ENCODE measurements at regions not wholly inside any gene's neighbourhood (a gene's known extent, or its start where the extent isn't known, plus 50 kb on each side); places are given as distances from the start of the nearest gene placed in this dataset.

DNA sequence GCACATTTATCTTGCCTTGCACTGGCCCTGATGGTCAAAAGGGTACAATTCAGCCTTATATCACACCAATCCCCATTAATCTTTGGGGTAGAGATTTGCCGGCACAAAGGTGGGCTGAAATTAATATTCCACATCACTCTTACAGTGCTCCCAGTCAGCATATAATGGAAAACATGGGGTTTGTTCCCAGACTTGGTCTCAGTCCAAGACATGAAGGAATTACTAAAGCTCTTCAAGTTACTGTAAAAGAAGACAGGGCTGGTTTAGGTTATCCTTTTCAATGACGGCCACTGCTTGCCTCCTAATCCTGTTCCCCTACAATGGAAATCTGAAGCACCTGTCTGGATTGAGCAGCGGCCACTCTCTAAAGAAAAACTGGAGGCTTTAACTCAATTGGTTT, 160.7 kb downstream of the IER5 start:
- H3K9me2 ChIP-seq (replicated peaks; ENCODE audit: insufficient read depth, low read length), result no peaks in the 10 kb centered on the region
- no peaks in the 10 kb centered on the region for H3K79me2 ChIP-seq (ENCODE audit: low read length)
- H3F3A ChIP-seq (ENCODE audit: insufficient read depth, low read length), result no peaks in the 10 kb centered on the region
- H3K4me3 ChIP-seq (ENCODE audit: low read length), result no peak overlapping the region
- no peaks in the 10 kb centered on the region for H3K4me1 ChIP-seq (ENCODE audit: low read length)
- no peak overlapping the region for H3K9ac ChIP-seq (ENCODE audit: low read length)
- H3K27me3 ChIP-seq (replicated peaks; ENCODE audit: insufficient read depth, low read length), result no peaks in the 10 kb centered on the region
- H3K4me2 ChIP-seq (ENCODE audit: low read depth, low read length), result no peak overlapping the region
- H4K20me1 ChIP-seq (ENCODE audit: insufficient read depth, low read length), result no peaks in the 10 kb centered on the region
- no peak for DNase-seq
- no peak overlapping the region for H3K27ac ChIP-seq (ENCODE audit: low read length)
- no peak for TF ChIP-seq EZH2 (optimal IDR thresholded peaks at IDR 0.05; ENCODE audit: low read depth, low read length)
- TF ChIP-seq EZH2phosphoT487 (IDR thresholded peaks at IDR 0.05; ENCODE audit: low read length), result no peak
- TF ChIP-seq, protein P1, sequence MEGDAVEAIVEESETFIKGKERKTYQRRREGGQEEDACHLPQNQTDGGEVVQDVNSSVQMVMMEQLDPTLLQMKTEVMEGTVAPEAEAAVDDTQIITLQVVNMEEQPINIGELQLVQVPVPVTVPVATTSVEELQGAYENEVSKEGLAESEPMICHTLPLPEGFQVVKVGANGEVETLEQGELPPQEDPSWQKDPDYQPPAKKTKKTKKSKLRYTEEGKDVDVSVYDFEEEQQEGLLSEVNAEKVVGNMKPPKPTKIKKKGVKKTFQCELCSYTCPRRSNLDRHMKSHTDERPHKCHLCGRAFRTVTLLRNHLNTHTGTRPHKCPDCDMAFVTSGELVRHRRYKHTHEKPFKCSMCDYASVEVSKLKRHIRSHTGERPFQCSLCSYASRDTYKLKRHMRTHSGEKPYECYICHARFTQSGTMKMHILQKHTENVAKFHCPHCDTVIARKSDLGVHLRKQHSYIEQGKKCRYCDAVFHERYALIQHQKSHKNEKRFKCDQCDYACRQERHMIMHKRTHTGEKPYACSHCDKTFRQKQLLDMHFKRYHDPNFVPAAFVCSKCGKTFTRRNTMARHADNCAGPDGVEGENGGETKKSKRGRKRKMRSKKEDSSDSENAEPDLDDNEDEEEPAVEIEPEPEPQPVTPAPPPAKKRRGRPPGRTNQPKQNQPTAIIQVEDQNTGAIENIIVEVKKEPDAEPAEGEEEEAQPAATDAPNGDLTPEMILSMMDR (IDR thresholded peaks at IDR 0.05; ENCODE audit: low read length), result no peak
- H3K9me3 ChIP-seq (replicated peaks; ENCODE audit: insufficient read depth, low read length), result no peaks in the 10 kb centered on the region
- no peaks in the 10 kb centered on the region for H3K36me3 ChIP-seq (replicated peaks; ENCODE audit: insufficient read depth, low read length)
- no peak overlapping the region for H2AFZ ChIP-seq (ENCODE audit: low read length)

- DNase-seq, result no peak
- Histone ChIP-seq H3K9ac (ENCODE audit: low read length) (no peak overlapping the region), H3K9me2 (replicated peaks; ENCODE audit: insufficient read depth, low read length) (no peaks in the 10 kb centered on the region), H3K9me3 (replicated peaks; ENCODE audit: insufficient read depth, low read length) (no peaks in the 10 kb centered on the region), H4K20me1 (ENCODE audit: insufficient read depth, low read length) (no peaks in the 10 kb centered on the region), H3K79me2 (ENCODE audit: low read length) (no peaks in the 10 kb centered on the region), H3K27me3 (replicated peaks; ENCODE audit: insufficient read depth, low read length) (no peaks in the 10 kb centered on the region), H3K27ac (ENCODE audit: low read length) (no peak overlapping the region), H3K4me2 (ENCODE audit: low read depth, low read length) (no peak overlapping the region), H3K36me3 (replicated peaks; ENCODE audit: insufficient read depth, low read length) (no peaks in the 10 kb centered on the region), H3F3A (ENCODE audit: insufficient read depth, low read length) (no peaks in the 10 kb centered on the region), H2AFZ (ENCODE audit: low read length) (no peak overlapping the region), H3K4me3 (ENCODE audit: low read length) (no peak overlapping the region), H3K4me1 (ENCODE audit: low read length) (no peaks in the 10 kb centered on the region)
- no peak for TF ChIP-seq EZH2phosphoT487 (IDR thresholded peaks at IDR 0.05; ENCODE audit: low read length)
- TF ChIP-seq, protein P1 (IDR thresholded peaks at IDR 0.05; ENCODE audit: low read length), result no peak
- no peak for TF ChIP-seq EZH2 (optimal IDR thresholded peaks at IDR 0.05; ENCODE audit: low read depth, low read length)
These were observed 161.5 kb downstream of the IER5 start for GRCh38 chr1:181250038-181250437.

GRCh38 chr1:181251001-181251712, 162.7 kb downstream of the IER5 start:
- no peak overlapping the region for H3K9ac ChIP-seq (ENCODE audit: low read length)
- no peaks in the 10 kb centered on the region for H3K79me2 ChIP-seq (ENCODE audit: low read length)
- H3K9me3 ChIP-seq (replicated peaks; ENCODE audit: insufficient read depth, low read length), result no peaks in the 10 kb centered on the region
- no peak overlapping the region for H3K4me2 ChIP-seq (ENCODE audit: low read depth, low read length)
- no peak overlapping the region for H3K27ac ChIP-seq (ENCODE audit: low read length)
- H3K9me2 ChIP-seq (replicated peaks; ENCODE audit: insufficient read depth, low read length), result no peaks in the 10 kb centered on the region
- H3K4me3 ChIP-seq (ENCODE audit: low read length), result no peak overlapping the region
- DNase-seq, result no peak
- TF ChIP-seq, protein P1 (IDR thresholded peaks at IDR 0.05; ENCODE audit: low read length), result no peak
- TF ChIP-seq EZH2 (optimal IDR thresholded peaks at IDR 0.05; ENCODE audit: low read depth, low read length) (no peak), EZH2phosphoT487 (IDR thresholded peaks at IDR 0.05; ENCODE audit: low read length) (no peak)
- H3K27me3 ChIP-seq (replicated peaks; ENCODE audit: insufficient read depth, low read length), result no peaks in the 10 kb centered on the region
- H3K4me1 ChIP-seq (ENCODE audit: low read length), result no peaks in the 10 kb centered on the region
- H2AFZ ChIP-seq (ENCODE audit: low read length), result no peak overlapping the region
- no peaks in the 10 kb centered on the region for H3K36me3 ChIP-seq (replicated peaks; ENCODE audit: insufficient read depth, low read length)
- no peaks in the 10 kb centered on the region for H3F3A ChIP-seq (ENCODE audit: insufficient read depth, low read length)
- no peaks in the 10 kb centered on the region for H4K20me1 ChIP-seq (ENCODE audit: insufficient read depth, low read length)

Measured in MM.1S (cell line).